Stimulated activated CD8-positive, alpha-beta memory T cell treated with anti-CD3 and anti-CD28 coated beads, Interleukin-15, amount 100 ng/mL, for 4 hours (primary cell): ENCODE measurements at regions not wholly inside any gene's neighbourhood (a gene's known extent, or its start where the extent isn't known, plus 50 kb on each side); places are given as distances from the start of the nearest gene placed in this dataset.
"Not testable (repeated sequence)": the region's sequence is repeated elsewhere in the genome, so short reads cannot be mapped to it uniquely, and the experiment has no call there.

Source experiments
- DNase-seq, 2 donors: peaks; one replicate each; pipeline ENCODE4 v3.0.0-alpha.2; 2020; ENCODE audit warnings: low read depth in 2 of 2

GRCh38 chr2:8422450-8422800, 259.4 kb upstream of the ID2 start:
- no peak for DNase-seq

GRCh38 chr2:8424997-8425900, 256.6 kb upstream of the ID2 start:
- peak in 1 of 2 donors; percentile 22 for DNase-seq

GRCh38 chr2:8426550-8426949, 255.3 kb upstream of the ID2 start:
- DNase-seq = no peak

GRCh38 chr2:8427211-8427610, 254.6 kb upstream of the ID2 start:
- no peak for DNase-seq

GRCh38 chr2:8430628-8431027, 251.2 kb upstream of the ID2 start:
- DNase-seq = no peak

- DNase-seq = no peak
Observed at GRCh38 chr2:8431446-8432125, 250.3 kb upstream of the ID2 start.

- no peak for DNase-seq
Observed at GRCh38 chr2:8432706-8433336, 249.0 kb upstream of the ID2 start.

GRCh38 chr2:8433390-8433789, 248.5 kb upstream of the ID2 start:
- no peak for DNase-seq

GRCh38 chr2:8435608-8436007, 246.2 kb upstream of the ID2 start:
- no peak for DNase-seq

GRCh38 chr2:8436585-8436984, 245.3 kb upstream of the ID2 start:
- DNase-seq = no peak

- no peak for DNase-seq
Observed at GRCh38 chr2:8437228-8437948, 244.5 kb upstream of the ID2 start.

- no peak for DNase-seq
Observed at GRCh38 chr2:8437949-8438400, 243.9 kb upstream of the ID2 start.

- DNase-seq = no peak
Observed at GRCh38 chr2:8438476-8438875, 243.4 kb upstream of the ID2 start.

GRCh38 chr2:8438996-8439395, 242.9 kb upstream of the ID2 start:
- no peak for DNase-seq

GRCh38 chr2:8440029-8440778, 241.7 kb upstream of the ID2 start:
- DNase-seq = no peak

GRCh38 chr2:8441371-8441770, 240.5 kb upstream of the ID2 start:
- DNase-seq = no peak

GRCh38 chr2:8441986-8442385, 239.9 kb upstream of the ID2 start:
- no peak for DNase-seq

GRCh38 chr2:8442833-8443486, 238.9 kb upstream of the ID2 start:
- DNase-seq = no peak

- no peak for DNase-seq
Observed at GRCh38 chr2:8445580-8445979, 236.3 kb upstream of the ID2 start.

GRCh38 chr2:8446751-8447150, 235.1 kb upstream of the ID2 start:
- DNase-seq = not testable (repeated sequence)
